T-cell (primary cell): ENCODE measurements at regions not wholly inside any gene's neighbourhood (a gene's known extent, or its start where the extent isn't known, plus 50 kb on each side); places are given as distances from the start of the nearest gene placed in this dataset.

ENCODE experiments used
- ATAC-seq, 4 experiments: fragments of 200-7000 bp in 3 of 4; fragments of 150-1000 bp in 1 of 4; cut with Tn5 transposase; replicated peaks in 1 of 4; 1 replicate in 3 of 4; 2 replicates in 1 of 4; pipeline ENCODE4 v1.10.0; 2021; ENCODE audit warnings: moderate library complexity in 3 of 4, mild to moderate bottlenecking in 2 of 4, moderate number of reproducible peaks in 1 of 4
- CTCF ChIA-PET, 2 donors: fragments of 300-600 bp; sonication (Branson Sonifier 250); formaldehyde crosslinking; loops; one replicate each; lab custom pipeline; 2022; ENCODE audit warnings: antibody characterized with exemption in 2 of 2; lab: Charles Lee
- POLR2A ChIA-PET, 2 donors: fragments of 300-600 bp; sonication (Branson Sonifier 250); formaldehyde crosslinking; loops; one replicate each; lab custom pipeline; 2022; ENCODE audit warnings: antibody characterized with exemption in 2 of 2; lab: Charles Lee
- DNase-seq, 35 experiments: peaks; one replicate each; pipeline versions ENCODE4 v3.0.0 to v3.0.0-alpha.2; 2013 to 2023
- H3K27ac ChIP-seq: one replicate; pipeline ENCODE4 v1.5.1; 2013; ENCODE audit warnings: low read length
- H3K27me3 ChIP-seq, 2 experiments: replicated peaks in 1 of 2; 1 replicate in 1 of 2; 2 replicates in 1 of 2; pipeline versions ENCODE4 v1.6.1 to v1.7.0; 2013; ENCODE audit warnings: low read length in 1 of 2, mixed read lengths in 1 of 2; ENCODE audit not compliant: control insufficient read depth in 2 of 2, insufficient read depth in 2 of 2; ENCODE audit errors: extremely low read depth in 1 of 2
- H3K36me3 ChIP-seq, 2 donors: 1 replicate in 1 of 2; 2 replicates in 1 of 2; pipeline versions ENCODE4 v1.6.1 to v1.7.0; 2013; ENCODE audit warnings: low read length in 1 of 2; ENCODE audit not compliant: control insufficient read depth in 2 of 2, insufficient read depth in 1 of 2; ENCODE audit errors: extremely low read depth in 1 of 2
- H3K4me1 ChIP-seq, 2 experiments: 1 replicate in 1 of 2; 2 replicates in 1 of 2; pipeline versions ENCODE4 v1.6.1 to v1.7.0; 2013; ENCODE audit warnings: low read length in 2 of 2, mixed read lengths in 1 of 2; ENCODE audit not compliant: insufficient read depth in 2 of 2, control insufficient read depth in 1 of 2; ENCODE audit errors: extremely low read depth in 1 of 2
- H3K4me3 ChIP-seq, 2 donors: 1 replicate in 1 of 2; 2 replicates in 1 of 2; pipeline versions ENCODE4 v1.5.1 to v1.7.0; 2013; ENCODE audit warnings: mild to moderate bottlenecking in 2 of 2, low read length in 1 of 2, moderate library complexity in 1 of 2; ENCODE audit not compliant: control insufficient read depth in 1 of 2; ENCODE audit errors: extremely low read depth in 1 of 2
- H3K9me3 ChIP-seq: 2 replicates; pipeline ENCODE4 v1.7.0; 2013
- H3K27ac Mint-ChIP-seq, 2 donors: one replicate each; pipeline ENCODE4 v1.8.0; 2020 to 2021; ENCODE audit warnings: mild to moderate bottlenecking in 2 of 2, mixed read lengths in 2 of 2
- H3K27me3 Mint-ChIP-seq, 2 donors: one replicate each; pipeline ENCODE4 v1.8.0; 2021 to 2022; ENCODE audit warnings: mixed read lengths in 2 of 2
- H3K36me3 Mint-ChIP-seq: one replicate; pipeline ENCODE4 v1.8.0; 2021; ENCODE audit warnings: mixed read lengths
- H3K4me1 Mint-ChIP-seq, 3 donors: one replicate each; pipeline ENCODE4 v1.8.0; 2020 to 2022; ENCODE audit warnings: mixed read lengths in 3 of 3, mild to moderate bottlenecking in 1 of 3
- H3K4me3 Mint-ChIP-seq, 3 donors: one replicate each; pipeline ENCODE4 v1.8.0; 2020 to 2022; ENCODE audit warnings: mild to moderate bottlenecking in 3 of 3, mixed read lengths in 3 of 3, moderate library complexity in 3 of 3
- H3K9me3 Mint-ChIP-seq, 3 donors: one replicate each; pipeline ENCODE4 v1.8.0; 2020 to 2022; ENCODE audit warnings: mixed read lengths in 3 of 3
- WGBS: methylation state at CpG from one replicate; pipeline ENCODE4 v1.1.5; 2013; ENCODE audit warnings: missing lambda C conversion rate; ENCODE audit not compliant: insufficient coverage; 5-methylcytosine and 5-hydroxymethylcytosine counted together

GRCh38 chr2:14684516-14684915 lies 52.0 kb downstream of the LRATD1 start:
- H3K27ac ChIP-seq, result no peak overlapping the region
- DNase-seq (no peak), ATAC-seq (no peak)
- H3K36me3 ChIP-seq, result no peaks in the 10 kb centered on the region
- no peaks in the 10 kb centered on the region for H3K9me3 ChIP-seq
- no peak overlapping the region for H3K4me3 Mint-ChIP-seq
- H3K4me3 ChIP-seq, result no peak overlapping the region
- POLR2A ChIA-PET, result interaction anchor here in 1 of 2 donors (0.7 kb wide), 1 partner anchor 312 kb away, joined by 3 read pairs; no protein-coding TSS in a partner anchor
- 50% methylated on average over 3 of the region's 3 CpGs for WGBS
- H3K4me1 Mint-ChIP-seq, result no peaks in the 10 kb centered on the region
- H3K9me3 Mint-ChIP-seq, result peaks cover 0 to 7% (median 6%) of the 10 kb centered on the region in 3 donors
- no peaks in the 10 kb centered on the region for H3K27me3 Mint-ChIP-seq
- CTCF ChIA-PET, result no interaction called here
- no peaks in the 10 kb centered on the region for H3K36me3 Mint-ChIP-seq
- H3K27me3 ChIP-seq, result no peaks in the 10 kb centered on the region
- no peaks in the 10 kb centered on the region for H3K4me1 ChIP-seq
- no peak overlapping the region for H3K27ac Mint-ChIP-seq

GRCh38 chr2:14690926-14691325 lies 58.4 kb downstream of the LRATD1 start:
- POLR2A ChIA-PET, result no interaction called here
- ATAC-seq (no peak), DNase-seq (no peak)
- Mint-ChIP-seq H3K36me3 (no peaks in the 10 kb centered on the region), H3K9me3 (peaks cover 4 to 17% (median 11%) of the 10 kb centered on the region in 3 donors), H3K4me1 (no peaks in the 10 kb centered on the region), H3K27me3 (no peaks in the 10 kb centered on the region), H3K4me3 (no peak overlapping the region), H3K27ac (no peak overlapping the region)
- Histone ChIP-seq H3K9me3 (no peaks in the 10 kb centered on the region), H3K4me1 (no peaks in the 10 kb centered on the region), H3K27ac (no peak overlapping the region), H3K27me3 (no peaks in the 10 kb centered on the region), H3K4me3 (no peak overlapping the region), H3K36me3 (no peaks in the 10 kb centered on the region)
- no CpG with 5 or more reads among the region's 4 CpGs for WGBS
- CTCF ChIA-PET, result no interaction called here

GRCh38 chr2:14693874-14694273 lies 61.4 kb downstream of the LRATD1 start:
- ChIA-PET CTCF (no interaction called here), POLR2A (no interaction called here)
- no peaks in the 10 kb centered on the region for H3K36me3 ChIP-seq
- no peaks in the 10 kb centered on the region for H3K27me3 ChIP-seq
- H3K4me1 Mint-ChIP-seq, result no peaks in the 10 kb centered on the region
- H3K9me3 Mint-ChIP-seq, result peaks cover 4 to 12% (median 8%) of the 10 kb centered on the region in 3 donors
- H3K27ac Mint-ChIP-seq, result no peak overlapping the region
- no peak overlapping the region for H3K27ac ChIP-seq
- H3K27me3 Mint-ChIP-seq, result no peaks in the 10 kb centered on the region
- ATAC-seq, result no peak
- no peaks in the 10 kb centered on the region for H3K9me3 ChIP-seq
- no peaks in the 10 kb centered on the region for H3K4me1 ChIP-seq
- no peak overlapping the region for H3K4me3 ChIP-seq
- no peak for DNase-seq
- WGBS, result 20% methylated on average over 1 of the region's 2 CpGs
- H3K4me3 Mint-ChIP-seq, result no peak overlapping the region
- no peaks in the 10 kb centered on the region for H3K36me3 Mint-ChIP-seq

GRCh38 chr2:14700753-14701152 lies 68.2 kb downstream of the LRATD1 start:
- WGBS, result 80% methylated on average over 1 of the region's 2 CpGs
- no peaks in the 10 kb centered on the region for H3K36me3 Mint-ChIP-seq
- H3K9me3 ChIP-seq, result no peaks in the 10 kb centered on the region
- no peaks in the 10 kb centered on the region for H3K36me3 ChIP-seq
- no peak overlapping the region for H3K4me3 Mint-ChIP-seq
- POLR2A ChIA-PET, result no interaction called here
- H3K27me3 ChIP-seq, result no peaks in the 10 kb centered on the region
- H3K4me3 ChIP-seq, result no peak overlapping the region
- H3K27me3 Mint-ChIP-seq, result no peaks in the 10 kb centered on the region
- no peak overlapping the region for H3K27ac ChIP-seq
- DNase-seq (no peak), ATAC-seq (no peak)
- CTCF ChIA-PET, result no interaction called here
- H3K4me1 ChIP-seq, result no peaks in the 10 kb centered on the region
- no peaks in the 10 kb centered on the region for H3K9me3 Mint-ChIP-seq
- no peaks in the 10 kb centered on the region for H3K4me1 Mint-ChIP-seq
- H3K27ac Mint-ChIP-seq, result no peak overlapping the region

GRCh38 chr2:14702258-14702657 lies 69.7 kb downstream of the LRATD1 start:
- no peak overlapping the region for H3K27ac ChIP-seq
- Mint-ChIP-seq H3K4me3 (no peak overlapping the region), H3K27me3 (no peaks in the 10 kb centered on the region), H3K9me3 (peaks cover 0 to 8% (median 0%) of the 10 kb centered on the region in 3 donors), H3K27ac (no peak overlapping the region), H3K4me1 (no peaks in the 10 kb centered on the region), H3K36me3 (no peaks in the 10 kb centered on the region)
- no peaks in the 10 kb centered on the region for H3K4me1 ChIP-seq
- H3K4me3 ChIP-seq, result no peak overlapping the region
- ChIA-PET POLR2A (no interaction called here), CTCF (no interaction called here)
- no peaks in the 10 kb centered on the region for H3K36me3 ChIP-seq
- no CpG with 5 or more reads among the region's 3 CpGs for WGBS
- H3K27me3 ChIP-seq, result no peaks in the 10 kb centered on the region
- no peak for ATAC-seq
- no peaks in the 10 kb centered on the region for H3K9me3 ChIP-seq
- no peak for DNase-seq

- no peak overlapping the region for H3K27ac Mint-ChIP-seq
- POLR2A ChIA-PET, result no interaction called here
Measured at GRCh38 chr2:14706201-14706600, 73.7 kb downstream of the LRATD1 start.

GRCh38 chr2:14712111-14712510 lies 79.6 kb downstream of the LRATD1 start:
- Histone ChIP-seq H3K27me3 (no peaks in the 10 kb centered on the region), H3K9me3 (no peaks in the 10 kb centered on the region), H3K27ac (no peak overlapping the region), H3K4me1 (no peaks in the 10 kb centered on the region), H3K4me3 (no peak overlapping the region), H3K36me3 (no peaks in the 10 kb centered on the region)
- 90% methylated on average over 2 of the region's 5 CpGs for WGBS
- no peak overlapping the region for H3K27ac Mint-ChIP-seq
- H3K4me3 Mint-ChIP-seq, result no peak overlapping the region
- peaks cover 0 to 4% (median 3%) of the 10 kb centered on the region in 3 donors for H3K9me3 Mint-ChIP-seq
- no peak for DNase-seq
- H3K4me1 Mint-ChIP-seq, result no peaks in the 10 kb centered on the region
- ATAC-seq, result no peak
- ChIA-PET CTCF (no interaction called here), POLR2A (no interaction called here)
- H3K27me3 Mint-ChIP-seq, result no peaks in the 10 kb centered on the region
- H3K36me3 Mint-ChIP-seq, result no peaks in the 10 kb centered on the region

More at GRCh38 chr2:14706201-14706600, 73.7 kb downstream of the LRATD1 start:
- CTCF ChIA-PET, result no interaction called here
- Histone ChIP-seq H3K36me3 (no peaks in the 10 kb centered on the region), H3K4me3 (no peak overlapping the region), H3K27ac (no peak overlapping the region), H3K4me1 (no peaks in the 10 kb centered on the region), H3K9me3 (no peaks in the 10 kb centered on the region), H3K27me3 (no peaks in the 10 kb centered on the region)
- Mint-ChIP-seq H3K4me1 (no peaks in the 10 kb centered on the region), H3K9me3 (peaks cover 0 to 8% (median 4%) of the 10 kb centered on the region in 3 donors), H3K27me3 (no peaks in the 10 kb centered on the region), H3K4me3 (no peak overlapping the region), H3K36me3 (no peaks in the 10 kb centered on the region)
- no peak for DNase-seq
- no CpG with 5 or more reads among the region's 1 CpG for WGBS
- ATAC-seq, result no peak
